ENCODE measurements at regions not wholly inside any gene's neighbourhood (a gene's known extent, or its start where the extent isn't known, plus 50 kb on each side); places are given as distances from the start of the nearest gene placed in this dataset.

- intact Hi-C loops (cut with micrococcal nuclease; ENCODE audit: unreplicated experiment) (no loop called here), in situ Hi-C loops (cut with HindIII; ENCODE audit: low pct_unique_long_range_greater_than_20kb, low sequenced_read_pairs) (no loop called here)
- no peaks in the 10 kb centered on the region for H3K4me1 ChIP-seq (ENCODE audit: control insufficient read depth, insufficient read depth, low read length)
- CTCF ChIA-PET: no interaction called here
- ATAC-seq (no peak), DNase-seq (ENCODE audit: low read depth, low spot score) (no peak)
- 0 out of 2 replicates have a peak, but pooled peaks cover 3% of the 10 kb centered on the region for H3K9me3 ChIP-seq (ENCODE audit: control insufficient read depth, insufficient read depth, low read depth, low read length)
- H3K27me3 ChIP-seq (ENCODE audit: control insufficient read depth, insufficient read depth, low read length): no peaks in the 10 kb centered on the region
- POLR2A ChIA-PET: no interaction called here
- no peak for TF ChIP-seq POLR2AphosphoS5 (IDR thresholded peaks at IDR 0.05; ENCODE audit: low read depth, low read length)
- no peak for TF ChIP-seq CTCF (IDR thresholded peaks at IDR 0.05)
- TF ChIP-seq SIN3A (IDR thresholded peaks at IDR 0.05; ENCODE audit: borderline replicate concordance, insufficient read depth, low read depth, low read length): no peak
- no peak for TF ChIP-seq TCF7L2 (IDR thresholded peaks at IDR 0.05; ENCODE audit: low read depth, low read length)
- no peak for TF ChIP-seq REST (IDR thresholded peaks at IDR 0.05; ENCODE audit: insufficient read depth in 1 of 2, low read depth in 2 of 2, low read length in 1 of 2)
- no peak overlapping the region for H3K4me3 ChIP-seq (ENCODE audit: low read depth in 2 of 2, low read length in 2 of 2)
- no peaks in the 10 kb centered on the region for H3K36me3 ChIP-seq (ENCODE audit: control insufficient read depth, insufficient read depth, low read length)
- no peak overlapping the region for H3K27ac ChIP-seq (ENCODE audit: low read length)
- BruUV-seq (replicated peaks): no TSS peak
Measured at GRCh38 chr6:120122401-120122800, 772.8 kb upstream of the MAN1A1 start.

- TF ChIP-seq CTCF (IDR thresholded peaks at IDR 0.05) (no peak), REST (IDR thresholded peaks at IDR 0.05; ENCODE audit: insufficient read depth in 1 of 2, low read depth in 2 of 2, low read length in 1 of 2) (no peak), SIN3A (IDR thresholded peaks at IDR 0.05; ENCODE audit: borderline replicate concordance, insufficient read depth, low read depth, low read length) (no peak), TCF7L2 (IDR thresholded peaks at IDR 0.05; ENCODE audit: low read depth, low read length) (no peak), POLR2AphosphoS5 (IDR thresholded peaks at IDR 0.05; ENCODE audit: low read depth, low read length) (no peak)
- no peaks in the 10 kb centered on the region for H3K27me3 ChIP-seq (ENCODE audit: control insufficient read depth, insufficient read depth, low read length)
- CTCF ChIA-PET: no interaction called here
- no peak for DNase-seq (ENCODE audit: low read depth, low spot score)
- ATAC-seq: no peak
- intact Hi-C loops (cut with micrococcal nuclease; ENCODE audit: unreplicated experiment) (no loop called here), in situ Hi-C loops (cut with HindIII; ENCODE audit: low pct_unique_long_range_greater_than_20kb, low sequenced_read_pairs) (no loop called here)
- POLR2A ChIA-PET: no interaction called here
- 0 out of 2 replicates have a peak, but pooled peaks cover 3% of the 10 kb centered on the region for H3K9me3 ChIP-seq (ENCODE audit: control insufficient read depth, insufficient read depth, low read depth, low read length)
- no peaks in the 10 kb centered on the region for H3K4me1 ChIP-seq (ENCODE audit: control insufficient read depth, insufficient read depth, low read length)
- no peak overlapping the region for H3K4me3 ChIP-seq (ENCODE audit: low read depth in 2 of 2, low read length in 2 of 2)
- no peak overlapping the region for H3K27ac ChIP-seq (ENCODE audit: low read length)
- BruUV-seq (replicated peaks): no TSS peak
- no peaks in the 10 kb centered on the region for H3K36me3 ChIP-seq (ENCODE audit: control insufficient read depth, insufficient read depth, low read length)
Measured at GRCh38 chr6:120116343-120116742, 766.8 kb upstream of the MAN1A1 start.
